ENCODE measurements at regions not wholly inside any gene's neighbourhood (a gene's known extent, or its start where the extent isn't known, plus 50 kb on each side); places are given as distances from the start of the nearest gene placed in this dataset.

DNA sequence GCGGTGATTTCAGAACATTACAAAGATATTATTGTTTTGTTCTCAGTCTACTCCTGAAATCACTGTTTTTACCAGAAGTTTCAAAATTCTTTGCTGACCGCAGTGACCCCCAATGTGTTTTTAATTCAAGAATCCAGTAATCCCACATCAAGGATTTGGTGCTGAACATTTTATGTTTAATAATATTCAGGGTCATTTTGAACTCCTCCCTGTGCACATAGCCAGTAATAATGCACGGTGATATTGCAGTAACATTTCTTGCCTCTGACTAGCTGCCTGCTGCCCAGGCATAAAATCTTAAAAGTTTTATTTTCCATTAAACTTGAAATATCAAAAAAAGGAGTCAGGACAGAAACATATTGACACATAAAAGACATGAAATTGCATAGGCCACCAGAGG lies 443.4 kb upstream of the NCAM2 start:
- DNase-seq (ENCODE audit: low spot score in 2 of 2) = no peak
- TF ChIP-seq, protein P1, sequence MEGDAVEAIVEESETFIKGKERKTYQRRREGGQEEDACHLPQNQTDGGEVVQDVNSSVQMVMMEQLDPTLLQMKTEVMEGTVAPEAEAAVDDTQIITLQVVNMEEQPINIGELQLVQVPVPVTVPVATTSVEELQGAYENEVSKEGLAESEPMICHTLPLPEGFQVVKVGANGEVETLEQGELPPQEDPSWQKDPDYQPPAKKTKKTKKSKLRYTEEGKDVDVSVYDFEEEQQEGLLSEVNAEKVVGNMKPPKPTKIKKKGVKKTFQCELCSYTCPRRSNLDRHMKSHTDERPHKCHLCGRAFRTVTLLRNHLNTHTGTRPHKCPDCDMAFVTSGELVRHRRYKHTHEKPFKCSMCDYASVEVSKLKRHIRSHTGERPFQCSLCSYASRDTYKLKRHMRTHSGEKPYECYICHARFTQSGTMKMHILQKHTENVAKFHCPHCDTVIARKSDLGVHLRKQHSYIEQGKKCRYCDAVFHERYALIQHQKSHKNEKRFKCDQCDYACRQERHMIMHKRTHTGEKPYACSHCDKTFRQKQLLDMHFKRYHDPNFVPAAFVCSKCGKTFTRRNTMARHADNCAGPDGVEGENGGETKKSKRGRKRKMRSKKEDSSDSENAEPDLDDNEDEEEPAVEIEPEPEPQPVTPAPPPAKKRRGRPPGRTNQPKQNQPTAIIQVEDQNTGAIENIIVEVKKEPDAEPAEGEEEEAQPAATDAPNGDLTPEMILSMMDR (IDR thresholded peaks at IDR 0.05) = no peak
- no peaks in the 10 kb centered on the region for H3K9me3 ChIP-seq
- H3K27me3 ChIP-seq = no peaks in the 10 kb centered on the region
- H3K36me3 ChIP-seq = no peaks in the 10 kb centered on the region
- H3K27ac ChIP-seq = no peak overlapping the region
- H3K4me1 ChIP-seq = no peaks in the 10 kb centered on the region
- H3K4me3 ChIP-seq = no peak overlapping the region
- intact Hi-C loops (cut with DNase I) = no loop called here

DNA sequence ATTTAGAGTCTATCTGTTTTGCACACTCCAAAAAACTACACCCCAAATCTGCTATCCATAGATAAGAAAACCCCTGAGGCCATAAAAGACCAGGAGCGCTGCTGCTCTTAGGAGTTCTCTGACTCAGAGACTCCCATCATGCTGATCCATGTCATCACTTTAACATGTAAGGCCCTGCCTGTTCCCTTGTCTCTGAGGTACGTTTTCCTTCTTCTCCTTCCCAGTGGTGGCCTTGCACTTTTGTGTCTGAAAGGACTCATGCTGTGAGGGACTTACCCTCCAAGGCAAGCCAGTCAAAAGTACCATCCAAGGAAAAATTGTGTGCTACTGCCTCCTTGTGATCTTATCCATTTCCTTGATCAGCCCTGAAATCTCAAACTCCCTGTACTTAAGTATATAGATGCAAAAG lies 427.4 kb upstream of the NCAM2 start:
- Histone ChIP-seq H3K36me3 (no peaks in the 10 kb centered on the region), H3K27me3 (no peaks in the 10 kb centered on the region), H3K4me3 (no peak overlapping the region), H3K9me3 (no peaks in the 10 kb centered on the region), H3K4me1 (no peaks in the 10 kb centered on the region), H3K27ac (no peak overlapping the region)
- intact Hi-C loops (cut with DNase I) = no loop called here
- TF ChIP-seq, protein P1 (IDR thresholded peaks at IDR 0.05) = no peak
- no peak for DNase-seq (ENCODE audit: low spot score in 2 of 2)

DNA sequence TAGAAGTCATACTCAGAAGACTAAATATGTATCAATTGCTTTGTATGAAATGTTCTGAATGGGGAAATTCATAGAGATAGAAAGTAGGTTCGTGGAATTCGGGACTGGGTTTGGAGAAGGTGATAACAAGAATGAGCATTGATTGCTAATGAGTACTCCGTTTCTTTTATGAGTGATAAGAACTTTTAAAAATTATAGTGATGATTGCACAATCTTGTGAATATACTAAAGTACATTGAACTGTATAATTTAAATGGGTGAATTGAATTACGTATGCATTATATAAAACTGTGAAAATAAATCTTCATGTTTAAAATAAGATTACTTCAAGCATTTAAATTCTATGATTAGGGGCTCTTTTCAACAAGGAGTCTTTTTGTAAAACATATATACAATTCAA lies 425.6 kb upstream of the NCAM2 start:
- Histone ChIP-seq H3K4me1 (no peaks in the 10 kb centered on the region), H3K27me3 (no peaks in the 10 kb centered on the region), H3K27ac (no peak overlapping the region), H3K9me3 (no peaks in the 10 kb centered on the region), H3K36me3 (no peaks in the 10 kb centered on the region), H3K4me3 (no peak overlapping the region)
- intact Hi-C loops (cut with DNase I) = no loop called here
- DNase-seq (ENCODE audit: low spot score in 2 of 2) = no peak
- TF ChIP-seq, protein P1 (IDR thresholded peaks at IDR 0.05) = no peak

DNA sequence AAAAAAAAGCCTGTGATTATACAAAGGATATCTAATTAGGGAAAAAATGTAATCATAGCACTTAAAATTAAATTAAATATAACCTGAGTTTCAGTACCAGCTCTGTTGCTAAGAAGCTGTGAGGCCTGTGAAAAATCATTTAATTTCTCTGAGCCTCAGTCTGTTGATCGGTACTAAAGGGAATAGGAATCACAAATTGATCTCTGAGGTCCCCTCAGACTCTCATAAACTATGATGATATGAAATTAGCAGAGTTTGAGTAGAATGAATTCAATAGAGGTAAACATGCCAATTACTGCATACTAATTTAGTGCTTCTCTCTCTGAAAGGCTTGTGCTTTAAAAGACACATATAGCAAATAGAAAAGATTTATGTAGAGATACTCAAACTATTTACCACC lies 416.8 kb upstream of the NCAM2 start:
- no peak for DNase-seq (ENCODE audit: low spot score in 2 of 2)
- Histone ChIP-seq H3K36me3 (no peaks in the 10 kb centered on the region), H3K27ac (no peak overlapping the region), H3K9me3 (no peaks in the 10 kb centered on the region), H3K4me1 (no peaks in the 10 kb centered on the region), H3K27me3 (no peaks in the 10 kb centered on the region), H3K4me3 (no peak overlapping the region)
- TF ChIP-seq, protein P1 (IDR thresholded peaks at IDR 0.05) = no peak
- intact Hi-C loops (cut with DNase I) = no loop called here

DNA sequence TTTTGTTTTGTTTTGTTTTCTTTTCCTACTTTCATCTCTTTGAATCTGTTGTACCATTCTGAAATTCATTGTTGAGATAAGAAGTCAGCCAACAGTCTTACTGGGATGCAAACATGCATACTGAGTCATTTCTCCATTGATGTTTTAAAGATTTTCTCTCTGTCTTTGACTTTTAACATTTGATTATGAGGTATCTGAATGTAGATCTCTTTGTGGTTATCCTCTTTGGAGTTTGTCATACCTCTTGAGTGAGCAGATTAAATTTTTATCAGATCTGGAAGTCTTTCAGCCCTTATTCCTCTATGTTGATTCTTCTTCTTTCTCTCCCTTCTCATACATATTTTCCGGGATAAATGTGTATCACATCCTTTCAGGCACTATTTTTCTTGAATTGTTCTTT lies 406.9 kb upstream of the NCAM2 start:
- no peak overlapping the region for H3K4me3 ChIP-seq

DNA sequence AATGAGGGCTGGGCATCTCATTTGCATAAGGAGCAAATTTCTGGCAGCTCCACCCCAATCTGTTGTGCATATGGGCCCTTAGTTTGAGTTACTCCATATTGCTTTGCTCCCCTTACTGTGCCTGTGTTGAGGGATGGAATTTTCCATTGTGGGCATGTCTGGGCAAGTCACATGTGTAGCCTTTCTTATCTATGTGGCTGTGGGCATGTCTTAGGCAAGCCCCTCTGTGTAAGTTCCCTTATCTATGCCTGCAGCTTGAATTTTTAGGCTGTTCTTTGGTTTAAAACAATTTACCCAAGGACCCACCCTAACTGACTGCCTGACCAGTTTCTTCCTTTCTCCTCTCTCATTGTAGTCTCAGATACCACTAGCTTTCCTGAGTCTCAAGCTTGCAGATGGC lies 405.7 kb upstream of the NCAM2 start:
- Histone ChIP-seq H3K27ac (no peak overlapping the region), H3K9me3 (no peaks in the 10 kb centered on the region), H3K27me3 (no peaks in the 10 kb centered on the region), H3K4me3 (no peak overlapping the region), H3K36me3 (no peaks in the 10 kb centered on the region), H3K4me1 (no peaks in the 10 kb centered on the region)
- TF ChIP-seq, protein P1 (IDR thresholded peaks at IDR 0.05) = no peak
- intact Hi-C loops (cut with DNase I) = no loop called here
- DNase-seq (ENCODE audit: low spot score in 2 of 2) = no peak

More for the DNA sequence above, 406.9 kb upstream of the NCAM2 start:
- Histone ChIP-seq H3K4me1 (no peaks in the 10 kb centered on the region), H3K27ac (no peak overlapping the region), H3K36me3 (no peaks in the 10 kb centered on the region), H3K9me3 (no peaks in the 10 kb centered on the region), H3K27me3 (no peaks in the 10 kb centered on the region)
- TF ChIP-seq, protein P1 (IDR thresholded peaks at IDR 0.05) = no peak
- intact Hi-C loops (cut with DNase I) = no loop called here
- no peak for DNase-seq (ENCODE audit: low spot score in 2 of 2)
